ENCODE measurements at regions not wholly inside any gene's neighbourhood (a gene's known extent, or its start where the extent isn't known, plus 50 kb on each side); places are given as distances from the start of the nearest gene placed in this dataset.

DNA sequence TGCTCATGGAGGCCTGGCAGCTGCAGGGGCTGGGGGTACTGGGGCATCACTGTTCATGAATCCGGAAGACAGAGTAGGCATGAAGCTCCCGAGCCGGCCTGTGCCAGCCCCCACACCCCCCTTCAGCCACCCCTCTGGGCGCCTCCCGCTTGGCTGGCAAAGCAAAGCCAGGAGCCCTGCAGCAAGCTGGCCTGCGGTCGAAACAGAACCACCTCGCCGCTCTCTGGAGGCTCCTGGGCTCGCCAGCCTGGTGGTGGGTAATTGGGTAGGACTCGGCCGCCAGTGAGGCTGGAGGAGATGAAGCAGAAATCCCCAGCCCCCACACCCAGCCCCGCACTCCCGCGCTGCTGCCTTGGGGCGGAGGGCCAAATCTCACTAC is 70.9 kb upstream of the GPC1 start:
- H2AFZ ChIP-seq (ENCODE audit: low read length), result no peak overlapping the region
- H3K23ac ChIP-seq (ENCODE audit: insufficient read length), result no peak overlapping the region
- no peaks in the 10 kb centered on the region for H3K79me2 ChIP-seq (ENCODE audit: control insufficient read depth in 1 of 2, insufficient read depth in 2 of 2, low read length in 2 of 2)
- H4K91ac ChIP-seq (replicated peaks; ENCODE audit: insufficient read length, low read length), result no peak overlapping the region
- H3K27ac ChIP-seq (ENCODE audit: low read depth, low read length), result no peak overlapping the region
- H3K18ac ChIP-seq (ENCODE audit: extremely low read depth, low read length), result no peak overlapping the region
- no peak overlapping the region for H2BK15ac ChIP-seq (ENCODE audit: low read length)
- H2BK120ac ChIP-seq (replicated peaks; ENCODE audit: low read depth, low read length), result no peak overlapping the region
- FAIRE-seq, result no peak
- H3K36me3 ChIP-seq (ENCODE audit: control insufficient read depth in 2 of 4, insufficient read depth in 4 of 4, low read length in 3 of 4), result no peaks in the 10 kb centered on the region
- H2BK12ac ChIP-seq (ENCODE audit: low read depth, low read length), result no peak overlapping the region
- no peaks in the 10 kb centered on the region for H3K27me3 ChIP-seq (replicated peaks in 1 of 4; ENCODE audit: control insufficient read depth in 3 of 4, extremely low read depth in 1 of 4, insufficient read depth in 3 of 4, low read length in 3 of 4)
- no peak overlapping the region for H4K5ac ChIP-seq (ENCODE audit: insufficient read length, low read depth, low read length)
- POLR2A ChIA-PET (ENCODE audit: partially characterized antibody), result no interaction called here
- no peak overlapping the region for H2BK20ac ChIP-seq (ENCODE audit: low read length)
- no peak overlapping the region for H3K9ac ChIP-seq (replicated peaks in 1 of 4; ENCODE audit: extremely low read depth in 1 of 4, low read depth in 3 of 4, low read length in 3 of 4)
- H3K4me3 ChIP-seq (ENCODE audit: extremely low read depth in 1 of 4, insufficient read depth in 2 of 4, low read depth in 3 of 4, low read length in 4 of 4), result no peak overlapping the region
- peaks cover 0 to 4% of the 10 kb centered on the region in 2 experiments for H4K20me1 ChIP-seq (replicated peaks in 1 of 2; ENCODE audit: control insufficient read depth in 1 of 2, insufficient read depth in 2 of 2, low read length in 2 of 2)
- H3K9me3 ChIP-seq (ENCODE audit: insufficient read depth in 2 of 2, low read depth in 1 of 2, low read length in 1 of 2), result peaks cover 10 to 16% of the 10 kb centered on the region in 2 experiments; a peak in 3 of 4 replicates
- no peak overlapping the region for H4K8ac ChIP-seq (ENCODE audit: extremely low read depth, insufficient read depth, low read length)
- H3K4ac ChIP-seq (replicated peaks; ENCODE audit: insufficient read length, low read depth, low read length), result no peak overlapping the region
- TF ChIP-seq SAP30 (IDR thresholded peaks at IDR 0.05; ENCODE audit: insufficient read depth, insufficient replicate concordance, low read length) (no peak), SRF (IDR thresholded peaks at IDR 0.05; ENCODE audit: low read depth, low read length) (no peak), SP4 (IDR thresholded peaks at IDR 0.05; ENCODE audit: low read length) (no peak)
- peaks cover 0 to 3% (median 0%) of the 10 kb centered on the region in 4 experiments; a peak in 1 of 7 replicates for H3K4me1 ChIP-seq (replicated peaks in 1 of 4; ENCODE audit: control insufficient read depth in 3 of 4, insufficient read depth in 4 of 4, low read length in 3 of 4)
- no peak overlapping the region for H2AK5ac ChIP-seq (ENCODE audit: low read depth, low read length)
- no peak overlapping the region for H3K14ac ChIP-seq (ENCODE audit: insufficient read length)
- no peak overlapping the region for H3K56ac ChIP-seq (replicated peaks; ENCODE audit: insufficient read length, low read depth, low read length)
- CTCF ChIA-PET (ENCODE audit: partially characterized antibody), result no interaction called here
- H3K4me2 ChIP-seq (ENCODE audit: insufficient read depth in 1 of 2, low read depth in 2 of 2, low read length in 2 of 2), result no peak overlapping the region
- H3K23me2 ChIP-seq (ENCODE audit: low read depth, low read length), result no peaks in the 10 kb centered on the region; the same call in 1 of the 2 replicates
- H2BK5ac ChIP-seq (ENCODE audit: low read depth, low read length), result no peak overlapping the region
- DNase-seq (ENCODE audit: low read depth in 1 of 2, low spot score in 2 of 2), result no peak
- H3K79me1 ChIP-seq (ENCODE audit: low read depth, low read length), result peaks cover 3% of the 10 kb centered on the region; the same call in 1 of the 2 replicates
- WGBS, 2 experiments (ENCODE audit: extremely low coverage in 1 of 2, insufficient coverage in 1 of 2, insufficient read length in 1 of 2, insufficient replicate concordance in 2 of 2, low coverage in 1 of 2, low lambda C conversion rate in 2 of 2, missing lambda C conversion rate in 1 of 2), result 88% methylated on average over 8 of the region's 16 CpGs; no CpG with 5 or more reads in 1 of the 2 experiments

Data from H1 (cell line).